Vagina (tissue), 2 donors: ENCODE measurements at regions not wholly inside any gene's neighbourhood (a gene's known extent, or its start where the extent isn't known, plus 50 kb on each side); places are given as distances from the start of the nearest gene placed in this dataset.

ENCODE experiments used
- DNase-seq, 2 donors: peaks; one replicate each; pipeline ENCODE4 v3.0.0-alpha.2; 2017; ENCODE audit errors: extremely low spot score in 2 of 2
- H3K27ac ChIP-seq: fragments of 200-600 bp; sonication (generic); one replicate; pipeline ENCODE4 v1.5.1; 2019
- H3K27me3 ChIP-seq: fragments of 200-600 bp; sonication (generic); one replicate; pipeline ENCODE4 v1.5.1; 2019
- H3K36me3 ChIP-seq, 2 donors: fragments of 200-600 bp; sonication (generic); one replicate each; pipeline ENCODE4 v1.5.1; 2017 to 2019
- H3K4me1 ChIP-seq: fragments of 200-600 bp; sonication (generic); one replicate; pipeline ENCODE4 v1.5.1; 2019
- H3K4me3 ChIP-seq, 2 donors: fragments of 200-600 bp; sonication (generic); 1 replicate in 1 of 2; 2 replicates in 1 of 2; pipeline ENCODE4 v1.5.1; 2016 to 2019
- H3K9me3 ChIP-seq: fragments of 200-600 bp; sonication (generic); one replicate; pipeline ENCODE4 v1.5.1; 2019
- POLR2A ChIP-seq, 2 donors: fragments of 450-650 bp; IDR thresholded peaks; one replicate each; pipeline ENCODE4 v1.6.1; 2017; ENCODE audit warnings: antibody characterized with exemption in 2 of 2, mild to moderate bottlenecking in 2 of 2, moderate library complexity in 2 of 2
- POLR2AphosphoS5 ChIP-seq, 2 donors: sonication (generic); formaldehyde crosslinking; IDR thresholded peaks; one replicate each; pipeline ENCODE4 v1.9.0; 2017; ENCODE audit warnings: antibody characterized with exemption in 2 of 2, mild to moderate bottlenecking in 2 of 2, low read depth in 1 of 2; ENCODE audit not compliant: insufficient read depth in 1 of 2
- intact Hi-C: fragments of 100-400 bp; cut with DNase I; formaldehyde crosslinking; loops from one replicate; pipeline ENCODE4 v1.15.1; 2023
- TF ChIP-seq, protein P1 (sequence below), 3 experiments: fragments of 450-650 bp in 2 of 3; fragments of 200-600 bp in 1 of 3; sonication (generic) in 1 of 3; IDR thresholded peaks; one replicate each; pipeline ENCODE4 v1.5.1; 2017 to 2019; ENCODE audit warnings: antibody characterized with exemption in 3 of 3, mild to moderate bottlenecking in 2 of 3, moderate library complexity in 2 of 3

DNA sequence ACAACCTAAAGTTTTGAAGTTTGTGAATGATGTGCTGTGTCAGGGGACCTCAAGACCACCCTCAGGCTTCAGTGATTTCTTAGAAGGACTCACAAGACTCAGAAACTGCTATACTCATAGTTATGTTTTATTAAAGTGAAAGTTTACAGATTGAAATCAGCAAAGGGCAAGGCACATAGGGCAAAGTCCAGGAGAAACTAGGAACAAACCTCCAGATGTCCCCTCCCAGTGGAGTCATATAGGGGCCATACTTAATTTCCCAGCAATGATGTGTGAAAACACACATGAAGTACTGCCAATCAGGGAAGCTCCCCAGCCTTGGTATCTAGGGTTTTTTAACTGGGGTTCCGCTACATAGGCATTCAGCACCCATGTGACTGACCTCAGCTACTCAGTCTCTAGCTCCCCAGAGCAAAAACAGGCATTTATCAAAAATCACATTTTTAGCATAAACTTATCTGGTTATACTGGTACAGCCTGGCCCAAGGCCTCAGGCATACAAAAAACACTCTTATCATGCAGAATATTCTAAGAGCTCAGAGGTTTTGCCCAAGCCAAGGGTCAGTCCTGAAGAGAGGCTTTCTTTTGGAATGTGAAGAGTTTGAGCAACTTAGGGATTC lies 74.7 kb upstream of the ANKRD55 start:
- Histone ChIP-seq H3K9me3 (no peaks in the 10 kb centered on the region), H3K27me3 (no peaks in the 10 kb centered on the region), H3K4me3 (no peak overlapping the region), H3K4me1 (peaks cover 11% of the 10 kb centered on the region), H3K27ac (no peak overlapping the region), H3K36me3 (no peaks in the 10 kb centered on the region)
- TF ChIP-seq, protein P1, sequence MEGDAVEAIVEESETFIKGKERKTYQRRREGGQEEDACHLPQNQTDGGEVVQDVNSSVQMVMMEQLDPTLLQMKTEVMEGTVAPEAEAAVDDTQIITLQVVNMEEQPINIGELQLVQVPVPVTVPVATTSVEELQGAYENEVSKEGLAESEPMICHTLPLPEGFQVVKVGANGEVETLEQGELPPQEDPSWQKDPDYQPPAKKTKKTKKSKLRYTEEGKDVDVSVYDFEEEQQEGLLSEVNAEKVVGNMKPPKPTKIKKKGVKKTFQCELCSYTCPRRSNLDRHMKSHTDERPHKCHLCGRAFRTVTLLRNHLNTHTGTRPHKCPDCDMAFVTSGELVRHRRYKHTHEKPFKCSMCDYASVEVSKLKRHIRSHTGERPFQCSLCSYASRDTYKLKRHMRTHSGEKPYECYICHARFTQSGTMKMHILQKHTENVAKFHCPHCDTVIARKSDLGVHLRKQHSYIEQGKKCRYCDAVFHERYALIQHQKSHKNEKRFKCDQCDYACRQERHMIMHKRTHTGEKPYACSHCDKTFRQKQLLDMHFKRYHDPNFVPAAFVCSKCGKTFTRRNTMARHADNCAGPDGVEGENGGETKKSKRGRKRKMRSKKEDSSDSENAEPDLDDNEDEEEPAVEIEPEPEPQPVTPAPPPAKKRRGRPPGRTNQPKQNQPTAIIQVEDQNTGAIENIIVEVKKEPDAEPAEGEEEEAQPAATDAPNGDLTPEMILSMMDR (IDR thresholded peaks at IDR 0.05), result no peak
- TF ChIP-seq POLR2AphosphoS5 (IDR thresholded peaks at IDR 0.05; ENCODE audit: insufficient read depth in 1 of 2, low read depth in 1 of 2) (no peak), POLR2A (IDR thresholded peaks at IDR 0.05) (no peak)
- DNase-seq, result no peak
- intact Hi-C loops, result no loop called here

DNA sequence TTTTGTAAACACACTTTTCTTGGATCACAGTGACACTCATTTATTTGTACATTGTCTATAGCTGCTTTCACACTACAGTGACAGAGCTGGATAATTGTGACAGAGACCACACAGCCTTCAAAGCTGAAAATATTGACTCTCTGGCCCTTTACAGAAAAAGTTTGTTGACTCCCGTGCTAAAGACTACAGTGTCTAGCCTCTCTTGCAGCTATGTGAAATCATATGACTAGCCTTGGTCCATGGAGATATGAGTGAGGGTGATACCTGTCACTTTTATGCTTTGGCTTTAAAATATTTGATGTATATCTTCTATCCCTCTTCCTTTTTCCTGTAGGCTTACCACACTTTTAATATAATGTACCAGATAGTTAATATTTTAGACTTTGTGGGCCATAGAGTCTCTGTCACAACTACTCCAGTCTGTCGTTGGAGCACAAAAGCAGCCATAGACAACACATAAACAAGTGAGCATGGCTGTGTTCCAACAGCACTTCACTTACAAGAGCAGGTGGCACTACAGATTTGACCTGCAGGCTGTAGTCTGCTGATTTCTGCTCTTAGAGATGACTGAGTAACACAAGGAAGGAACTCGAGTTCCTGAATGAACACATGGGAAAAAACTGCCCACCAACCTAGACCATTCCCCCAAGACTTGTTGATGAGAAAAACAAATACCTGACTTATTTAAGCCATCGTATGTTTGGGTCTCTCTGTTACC lies 73.5 kb upstream of the ANKRD55 start:
- Histone ChIP-seq H3K9me3 (no peaks in the 10 kb centered on the region), H3K36me3 (no peaks in the 10 kb centered on the region), H3K4me1 (peaks cover 11% of the 10 kb centered on the region), H3K4me3 (no peak overlapping the region), H3K27ac (no peak overlapping the region), H3K27me3 (no peaks in the 10 kb centered on the region)
- DNase-seq, result no peak
- intact Hi-C loops, result no loop called here
- TF ChIP-seq POLR2AphosphoS5 (IDR thresholded peaks at IDR 0.05; ENCODE audit: insufficient read depth in 1 of 2, low read depth in 1 of 2) (no peak), POLR2A (IDR thresholded peaks at IDR 0.05) (no peak)
- TF ChIP-seq, protein P1 (IDR thresholded peaks at IDR 0.05), result no peak

DNA sequence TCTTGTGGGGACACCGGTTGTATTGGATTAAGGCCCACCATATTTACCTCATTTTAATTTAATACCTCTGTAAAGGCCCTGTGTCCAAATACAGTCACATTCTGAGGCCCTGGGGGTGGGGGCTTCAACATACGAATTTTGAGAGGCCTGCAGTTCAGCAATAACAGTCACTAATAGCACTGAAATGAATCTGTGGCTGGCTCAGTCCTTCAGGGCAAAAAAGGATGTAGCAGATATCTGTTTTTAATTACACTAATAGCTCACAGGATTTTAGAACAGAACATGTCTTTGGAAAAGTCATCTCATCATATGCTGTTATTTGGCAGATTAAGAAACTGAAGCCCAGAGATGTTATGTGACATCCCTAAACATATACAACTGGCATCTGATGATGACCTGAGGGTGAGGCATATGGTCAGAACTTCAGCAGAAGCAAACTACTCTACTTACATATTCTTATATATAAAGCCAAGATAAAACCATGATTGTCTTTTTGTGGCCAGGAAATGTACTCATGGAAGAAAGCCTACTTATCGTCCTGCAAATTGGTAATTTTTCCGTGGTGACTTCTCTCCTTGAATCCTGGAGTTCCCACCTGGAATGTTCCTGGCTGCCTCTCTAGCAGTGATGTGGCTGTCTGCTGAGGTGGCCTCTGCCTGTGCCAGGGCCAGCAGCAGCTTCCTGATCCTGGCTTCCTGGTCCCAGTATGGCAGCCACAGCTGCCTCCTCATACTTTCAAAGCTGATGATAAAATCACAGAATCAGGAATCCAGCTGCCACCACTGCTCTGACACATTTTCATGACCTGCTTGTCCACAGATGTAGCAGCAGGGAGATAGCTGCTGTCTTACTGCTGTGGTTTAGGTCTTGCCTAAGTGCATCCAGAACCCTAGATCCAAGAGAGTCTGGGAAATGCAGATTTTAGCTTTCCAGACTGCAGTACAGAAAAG lies 72.1 kb upstream of the ANKRD55 start:
- Histone ChIP-seq H3K4me1 (peaks cover 6% of the 10 kb centered on the region), H3K27ac (no peak overlapping the region), H3K36me3 (no peaks in the 10 kb centered on the region), H3K27me3 (no peaks in the 10 kb centered on the region), H3K4me3 (no peak overlapping the region), H3K9me3 (no peaks in the 10 kb centered on the region)
- DNase-seq, result no peak
- intact Hi-C loops, result no loop called here
- TF ChIP-seq, protein P1 (IDR thresholded peaks at IDR 0.05), result no peak
- TF ChIP-seq POLR2AphosphoS5 (IDR thresholded peaks at IDR 0.05; ENCODE audit: insufficient read depth in 1 of 2, low read depth in 1 of 2) (no peak), POLR2A (IDR thresholded peaks at IDR 0.05) (no peak)

DNA sequence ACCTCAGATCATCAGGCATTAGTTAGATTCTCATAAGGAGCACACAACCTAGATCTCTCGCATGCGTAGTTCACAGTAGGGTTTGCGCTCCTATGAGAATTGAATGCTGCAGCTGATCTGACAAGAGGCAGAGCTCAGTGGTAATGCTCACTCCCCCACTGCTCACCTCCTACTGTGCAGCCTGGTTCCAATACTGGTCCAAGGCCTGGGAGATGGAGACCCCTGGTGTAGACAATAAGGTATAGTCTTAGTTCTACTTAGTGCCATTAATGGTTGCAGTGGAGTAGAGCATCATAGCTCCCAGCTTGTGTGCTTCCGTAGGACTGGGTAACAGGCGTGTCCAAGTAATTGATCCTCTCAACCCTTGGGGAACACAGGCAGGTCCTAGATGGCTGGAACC lies 70.4 kb upstream of the ANKRD55 start:
- Histone ChIP-seq H3K27me3 (no peaks in the 10 kb centered on the region), H3K27ac (no peak overlapping the region), H3K9me3 (no peaks in the 10 kb centered on the region), H3K4me3 (no peak overlapping the region), H3K4me1 (peaks cover 6% of the 10 kb centered on the region), H3K36me3 (no peaks in the 10 kb centered on the region)
- TF ChIP-seq POLR2AphosphoS5 (IDR thresholded peaks at IDR 0.05; ENCODE audit: insufficient read depth in 1 of 2, low read depth in 1 of 2), result no peak
- no peak for TF ChIP-seq POLR2A (IDR thresholded peaks at IDR 0.05)
- TF ChIP-seq, protein P1 (IDR thresholded peaks at IDR 0.05), result no peak
- DNase-seq, result no peak
- intact Hi-C loops, result no loop called here
